EL (cell line): ENCODE measurements at regions not wholly inside any gene's neighbourhood (a gene's known extent, or its start where the extent isn't known, plus 50 kb on each side); places are given as distances from the start of the nearest gene placed in this dataset.
"Not testable (repeated sequence)": the region's sequence is repeated elsewhere in the genome, so short reads cannot be mapped to it uniquely, and the experiment has no call there.

Source experiments
- DNase-seq: peaks from one replicate; pipeline ENCODE4 v3.0.0-alpha.2; 2016

- no peak for DNase-seq
Measured at GRCh38 chr3:144963810-144964209, 992.2 kb downstream of the DIPK2A start.

- DNase-seq = no peak
Measured at GRCh38 chr3:144966560-144966959, 994.9 kb downstream of the DIPK2A start.

GRCh38 chr3:144968750-144969350 is 997.2 kb downstream of the DIPK2A start:
- DNase-seq = no peak

- DNase-seq = not testable (repeated sequence)
Measured at GRCh38 chr3:144984481-144984880, 1012.9 kb downstream of the DIPK2A start.

GRCh38 chr3:144989807-144990206 is 1018.2 kb downstream of the DIPK2A start:
- no peak for DNase-seq

- DNase-seq = no peak
Measured at GRCh38 chr3:144995856-144996255, 1024.2 kb downstream of the DIPK2A start.

GRCh38 chr3:145005427-145005826 is 1033.8 kb downstream of the DIPK2A start:
- DNase-seq = no peak

- no peak for DNase-seq
Measured at GRCh38 chr3:145006271-145006670, 1034.6 kb downstream of the DIPK2A start.

- DNase-seq = no peak
Measured at GRCh38 chr3:145013931-145014330, 1042.3 kb downstream of the DIPK2A start.

GRCh38 chr3:145015253-145015652 is 1043.6 kb downstream of the DIPK2A start:
- no peak for DNase-seq

GRCh38 chr3:145017959-145018358 is 1046.3 kb downstream of the DIPK2A start:
- DNase-seq = no peak

GRCh38 chr3:145022447-145022846 is 1050.8 kb downstream of the DIPK2A start:
- no peak for DNase-seq

- no peak for DNase-seq
Measured at GRCh38 chr3:145024700-145025099, 1053.1 kb downstream of the DIPK2A start.

- not testable (repeated sequence) for DNase-seq
Measured at GRCh38 chr3:145027186-145027585, 1055.6 kb downstream of the DIPK2A start.

- no peak for DNase-seq
Measured at GRCh38 chr3:145032791-145033190, 1061.2 kb downstream of the DIPK2A start.

GRCh38 chr3:145035682-145036081 is 1064.1 kb downstream of the DIPK2A start:
- no peak for DNase-seq

- DNase-seq = not testable (repeated sequence)
Measured at GRCh38 chr3:145054055-145054454, 1082.4 kb downstream of the DIPK2A start.

- DNase-seq = no peak
Measured at GRCh38 chr3:145055375-145056076, 1083.9 kb downstream of the DIPK2A start.

GRCh38 chr3:145058483-145058882 is 1086.9 kb downstream of the DIPK2A start:
- DNase-seq = no peak

GRCh38 chr3:145063616-145064015 is 1092.0 kb downstream of the DIPK2A start:
- no peak for DNase-seq

- no peak for DNase-seq
Measured at GRCh38 chr3:145070795-145071194, 1090.2 kb downstream of the PLOD2 start.

GRCh38 chr3:145079436-145079835 is 1081.5 kb downstream of the PLOD2 start:
- DNase-seq = no peak

GRCh38 chr3:145087038-145087437 is 1073.9 kb downstream of the PLOD2 start:
- no peak for DNase-seq

GRCh38 chr3:145088917-145089316 is 1072.1 kb downstream of the PLOD2 start:
- DNase-seq = no peak

GRCh38 chr3:145089337-145089736 is 1071.6 kb downstream of the PLOD2 start:
- DNase-seq = no peak
